K562 (cell line): ENCODE measurements at regions not wholly inside any gene's neighbourhood (a gene's known extent, or its start where the extent isn't known, plus 50 kb on each side); places are given as distances from the start of the nearest gene placed in this dataset.

Experiments
- ATAC-seq: fragments of 200-7000 bp; cut with Tn5 transposase; 3 replicates; pipeline ENCODE4 v1.9.1; 2020; ENCODE audit warnings: moderate library complexity
- BruUV-seq: library from RNA; stranded (reverse); fragments of 400-500 nt; replicated peaks from 2 replicates; lab custom pipeline; 2021; lab: Mats Ljungman, UMichigan
- CTCF ChIA-PET: fragments of 300-600 bp; formaldehyde crosslinking; extraction: SDS; loops from one replicate; lab custom pipeline; 2021; ENCODE audit warnings: low intra/inter-chr PET ratio; lab: Yijun Ruan, JAX
- POLR2A ChIA-PET: fragments of 300-600, 350-650 bp; sonication (Branson Sonifier 250); formaldehyde crosslinking; extraction: SDS; loops from one replicate; lab custom pipeline; 2021; ENCODE audit warnings: antibody characterized with exemption, inconsistent platforms; lab: Yijun Ruan, JAX
- DNase-seq, 4 experiments: peaks; one replicate each; pipeline versions ENCODE4 v3.0.0 to v3.0.0-alpha.2; 2011 to 2018; ENCODE audit warnings: low spot score in 3 of 4, mixed read lengths in 3 of 4; ENCODE audit errors: extremely low read depth in 1 of 4
- FAIRE-seq: peaks from 2 replicates; lab custom pipeline; 2011; peaks lifted over from hg19 to GRCh38; lab: Jason Lieb, UNC
- H2AFZ ChIP-seq: 2 replicates; pipeline ENCODE4 v1.6.0; 2011; ENCODE audit warnings: low read depth, low read length, control low read depth, inconsistent platforms
- H3K27ac ChIP-seq: fragments of 200-600 bp; 3 replicates; pipeline ENCODE4 v1.8.0; 2011; ENCODE audit warnings: low read depth, mild to moderate bottlenecking, control low read depth, inconsistent platforms, low read length, moderate library complexity, mixed read lengths; ENCODE audit errors: extremely low read depth
- H3K27me3 ChIP-seq, 2 experiments: fragments of 300-600 bp in 1 of 2; 2 replicates in 1 of 2; 3 replicates in 1 of 2; pipeline versions ENCODE4 v1.6.0 to v1.8.0; 2011; ENCODE audit warnings: inconsistent platforms in 2 of 2, low read length in 2 of 2, mild to moderate bottlenecking in 1 of 2, mixed read lengths in 1 of 2, moderate library complexity in 1 of 2; ENCODE audit not compliant: control insufficient read depth in 2 of 2, insufficient read depth in 2 of 2
- H3K36me3 ChIP-seq: fragments of 300-600 bp; 3 replicates; pipeline ENCODE4 v1.8.0; 2011; ENCODE audit warnings: mild to moderate bottlenecking, low read length, inconsistent platforms; ENCODE audit not compliant: control insufficient read depth, insufficient read depth
- H3K4me1 ChIP-seq, 2 experiments: fragments of 200-600 bp in 1 of 2; replicated peaks in 1 of 2; 2 replicates in 1 of 2; 3 replicates in 1 of 2; pipeline versions ENCODE4 v1.5.1 to v1.8.0; 2011; ENCODE audit warnings: inconsistent platforms in 2 of 2, low read length in 2 of 2, mild to moderate bottlenecking in 1 of 2, mixed read lengths in 1 of 2, moderate library complexity in 1 of 2; ENCODE audit not compliant: control insufficient read depth in 2 of 2, insufficient read depth in 2 of 2
- H3K4me2 ChIP-seq: 2 replicates; pipeline ENCODE4 v1.6.1; 2011; ENCODE audit warnings: low read length, control low read depth, inconsistent platforms, mixed read lengths; ENCODE audit not compliant: insufficient read depth
- H3K4me3 ChIP-seq: fragments of 200-600 bp; sonication (generic), shearing (Covaris generic); 2 replicates; pipeline ENCODE4 v1.5.1; 2016; ENCODE audit warnings: control low read depth, inconsistent platforms
- H3K79me2 ChIP-seq: fragments of 200-600 bp; 3 replicates; pipeline ENCODE4 v1.8.0; 2011; ENCODE audit warnings: low read length, inconsistent platforms; ENCODE audit not compliant: control insufficient read depth, insufficient read depth
- H3K9ac ChIP-seq, 2 experiments: 2 replicates each; pipeline versions ENCODE4 v1.6.0 to v1.6.1; 2011; ENCODE audit warnings: low read depth in 2 of 2, low read length in 2 of 2, control low read depth in 1 of 2, inconsistent platforms in 1 of 2, mild to moderate bottlenecking in 1 of 2, mixed read lengths in 1 of 2; ENCODE audit not compliant: insufficient read depth in 1 of 2
- H3K9me1 ChIP-seq: one replicate; pipeline ENCODE4 v1.6.0; 2011; ENCODE audit warnings: inconsistent platforms, mild to moderate bottlenecking, low read length, moderate library complexity; ENCODE audit not compliant: control insufficient read depth, insufficient read depth
- H3K9me3 ChIP-seq: replicated peaks from 2 replicates; pipeline ENCODE4 v1.5.1; 2011; ENCODE audit warnings: low read depth, low read length, inconsistent platforms; ENCODE audit not compliant: control insufficient read depth, insufficient read depth
- H4K20me1 ChIP-seq: replicated peaks from 2 replicates; pipeline ENCODE4 v1.6.1; 2011; ENCODE audit warnings: low read length, inconsistent platforms, mixed read lengths; ENCODE audit not compliant: control insufficient read depth, insufficient read depth
- CREM ChIP-seq: IDR thresholded peaks from 2 replicates; pipeline ENCODE4 v1.6.1; 2014; ENCODE audit warnings: antibody characterized with exemption, low read depth
- ETV1 ChIP-seq: fragments of 450-650 bp; conservative IDR thresholded peaks from 2 replicates; pipeline ENCODE4 v1.6.1; 2016; ENCODE audit warnings: missing genetic modification characterization, control low read depth, low read depth, missing compliant biosample characterization
- FOXA1 ChIP-seq: fragments of 450-650 bp; IDR thresholded peaks from 2 replicates; pipeline ENCODE4 v1.6.1; 2016; ENCODE audit warnings: mild to moderate bottlenecking, borderline replicate concordance
- GABPA ChIP-seq: fragments of 200-800 bp; sonication (Bioruptor generic); conservative IDR thresholded peaks from 2 replicates; pipeline ENCODE4 v1.6.1; 2016; ENCODE audit warnings: low read depth, missing genetic modification characterization, missing compliant biosample characterization
- ILF3 ChIP-seq: fragments of 450-650 bp; IDR thresholded peaks from 2 replicates; pipeline ENCODE4 v1.6.1; 2018; ENCODE audit warnings: antibody characterized with exemption, mild to moderate bottlenecking, moderate library complexity, borderline replicate concordance
- MEF2A ChIP-seq: IDR thresholded peaks from 2 replicates; pipeline ENCODE4 v1.6.1; 2011; ENCODE audit warnings: low read depth, mild to moderate bottlenecking, low read length, moderate library complexity; ENCODE audit not compliant: control insufficient read depth
- NONO ChIP-seq, 2 experiments: fragments of 200-400 bp in 1 of 2; fragments of 450-650 bp in 1 of 2; formaldehyde crosslinking in 1 of 2; IDR thresholded peaks; 2 replicates each; pipeline ENCODE4 v1.6.1; 2017; ENCODE audit warnings: low read depth in 2 of 2, mild to moderate bottlenecking in 2 of 2, moderate library complexity in 2 of 2, low read length in 1 of 2
- SAFB2 ChIP-seq: fragments of 200-400 bp; formaldehyde crosslinking; IDR thresholded peaks from 2 replicates; pipeline ENCODE4 v1.6.1; 2018; ENCODE audit warnings: borderline replicate concordance, low read length, low read depth, moderate library complexity; ENCODE audit not compliant: severe bottlenecking
- TEAD4 ChIP-seq, 2 experiments: sonication (generic) in 1 of 2; formaldehyde crosslinking in 1 of 2; IDR thresholded peaks; 2 replicates each; pipeline versions ENCODE4 v1.6.1 to v1.8.0; 2012 to 2022; ENCODE audit warnings: borderline replicate concordance in 1 of 2, inconsistent platforms in 1 of 2, low read length in 1 of 2, mild to moderate bottlenecking in 1 of 2, missing genetic modification reagents in 1 of 2
- ZBTB1 ChIP-seq: sonication (generic); formaldehyde crosslinking; IDR thresholded peaks from 2 replicates; pipeline ENCODE4 v1.8.1; 2023; ENCODE audit warnings: missing genetic modification reagents, low read depth, mild to moderate bottlenecking, borderline replicate concordance
- ZNF165 ChIP-seq: fragments of 250-450 bp; sonication (Bioruptor Pico); IDR thresholded peaks from 2 replicates; pipeline ENCODE4 v1.4.0; 2020; ENCODE audit warnings: borderline replicate concordance
- ZNF431 ChIP-seq: sonication (generic); formaldehyde crosslinking; IDR thresholded peaks from 2 replicates; pipeline ENCODE4 v1.8.0; 2022; ENCODE audit warnings: mild to moderate bottlenecking, missing genetic modification reagents
- WGBS: fragments of 100-300 bp; shearing (Covaris generic); methylation state at CpG from one replicate; pipeline ENCODE4 v1.1.6; 2016; ENCODE audit warnings: low coverage, mixed read lengths; ENCODE audit not compliant: insufficient coverage; ENCODE audit errors: missing lambda C conversion rate; 5-methylcytosine and 5-hydroxymethylcytosine counted together
- in situ Hi-C: fragments of 300-500 bp; cut with MboI; formaldehyde crosslinking; loops from 4 replicates; pipeline ENCODE4 v1.15.0; 2018; ENCODE audit warnings: inconsistent platforms, mixed read lengths
- intact Hi-C: fragments of 100-400 bp; cut with micrococcal nuclease; formaldehyde crosslinking; loops from 2 replicates; pipeline ENCODE4 v1.14.2; 2022
- TF ChIP-seq, protein P1 (sequence below): fragments of 200-600 bp; sonication (generic); IDR thresholded peaks from one replicate; pipeline ENCODE4 v1.6.1; 2012; ENCODE audit warnings: mild to moderate bottlenecking, low read depth, low read length, inconsistent platforms

DNA sequence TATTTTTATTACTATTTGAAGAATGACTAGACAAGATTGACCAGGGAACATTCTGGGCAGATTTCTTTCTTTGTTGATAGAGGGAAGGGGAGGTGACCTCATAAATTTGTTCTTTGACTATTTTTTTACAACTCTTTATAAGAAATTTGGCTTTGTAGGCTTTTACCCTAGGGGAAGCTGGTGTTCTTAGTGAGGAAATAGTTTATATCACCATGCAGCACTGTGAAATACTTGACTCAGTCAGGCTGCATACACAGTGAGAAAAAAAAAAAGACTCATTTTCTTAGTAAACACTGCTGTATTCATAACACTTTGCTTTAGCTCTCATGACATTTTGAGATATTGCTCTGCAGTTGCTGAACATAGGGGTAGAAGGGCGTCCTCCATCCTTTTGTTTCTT is 336.6 kb upstream of the PIK3R1 start:
- Histone ChIP-seq H3K4me1 (no peaks in the 10 kb centered on the region), H4K20me1 (no peaks in the 10 kb centered on the region), H2AFZ (no peak overlapping the region), H3K4me3 (no peak overlapping the region), H3K27me3 (no peaks in the 10 kb centered on the region), H3K79me2 (no peaks in the 10 kb centered on the region), H3K9ac (no peak overlapping the region), H3K9me3 (no peaks in the 10 kb centered on the region), H3K27ac (no peak overlapping the region), H3K9me1 (no peaks in the 10 kb centered on the region), H3K4me2 (no peak overlapping the region), H3K36me3 (no peaks in the 10 kb centered on the region)
- ChIA-PET POLR2A (no interaction called here), CTCF (no interaction called here)
- BruUV-seq = no TSS peak
- 0% methylated on average over 1 of the region's 1 CpG for WGBS
- ATAC-seq = no peak
- FAIRE-seq = no peak
- in situ Hi-C loops = no loop called here
- no peak for DNase-seq
- intact Hi-C loops = no loop called here
- TF ChIP-seq NONO (IDR thresholded peaks at IDR 0.05; ENCODE audit: low read depth in 2 of 2, low read length in 1 of 2) (no peak), ZNF165 (no peak), CREM (no peak), GABPA (tag) (no peak), FOXA1 (no peak), MEF2A (no peak), TEAD4 (IDR thresholded peaks at IDR 0.05; ENCODE audit: low read length) (no peak), TEAD4 (CRISPR knock-in tag; IDR thresholded peaks at IDR 0.05; ENCODE audit: borderline replicate concordance) (no peak), ZNF431 (no peak), ILF3 (no peak), SAFB2 (no peak), ZBTB1 (CRISPR knock-in tag) (no peak), ETV1 (tag) (no peak)
- TF ChIP-seq, protein P1, sequence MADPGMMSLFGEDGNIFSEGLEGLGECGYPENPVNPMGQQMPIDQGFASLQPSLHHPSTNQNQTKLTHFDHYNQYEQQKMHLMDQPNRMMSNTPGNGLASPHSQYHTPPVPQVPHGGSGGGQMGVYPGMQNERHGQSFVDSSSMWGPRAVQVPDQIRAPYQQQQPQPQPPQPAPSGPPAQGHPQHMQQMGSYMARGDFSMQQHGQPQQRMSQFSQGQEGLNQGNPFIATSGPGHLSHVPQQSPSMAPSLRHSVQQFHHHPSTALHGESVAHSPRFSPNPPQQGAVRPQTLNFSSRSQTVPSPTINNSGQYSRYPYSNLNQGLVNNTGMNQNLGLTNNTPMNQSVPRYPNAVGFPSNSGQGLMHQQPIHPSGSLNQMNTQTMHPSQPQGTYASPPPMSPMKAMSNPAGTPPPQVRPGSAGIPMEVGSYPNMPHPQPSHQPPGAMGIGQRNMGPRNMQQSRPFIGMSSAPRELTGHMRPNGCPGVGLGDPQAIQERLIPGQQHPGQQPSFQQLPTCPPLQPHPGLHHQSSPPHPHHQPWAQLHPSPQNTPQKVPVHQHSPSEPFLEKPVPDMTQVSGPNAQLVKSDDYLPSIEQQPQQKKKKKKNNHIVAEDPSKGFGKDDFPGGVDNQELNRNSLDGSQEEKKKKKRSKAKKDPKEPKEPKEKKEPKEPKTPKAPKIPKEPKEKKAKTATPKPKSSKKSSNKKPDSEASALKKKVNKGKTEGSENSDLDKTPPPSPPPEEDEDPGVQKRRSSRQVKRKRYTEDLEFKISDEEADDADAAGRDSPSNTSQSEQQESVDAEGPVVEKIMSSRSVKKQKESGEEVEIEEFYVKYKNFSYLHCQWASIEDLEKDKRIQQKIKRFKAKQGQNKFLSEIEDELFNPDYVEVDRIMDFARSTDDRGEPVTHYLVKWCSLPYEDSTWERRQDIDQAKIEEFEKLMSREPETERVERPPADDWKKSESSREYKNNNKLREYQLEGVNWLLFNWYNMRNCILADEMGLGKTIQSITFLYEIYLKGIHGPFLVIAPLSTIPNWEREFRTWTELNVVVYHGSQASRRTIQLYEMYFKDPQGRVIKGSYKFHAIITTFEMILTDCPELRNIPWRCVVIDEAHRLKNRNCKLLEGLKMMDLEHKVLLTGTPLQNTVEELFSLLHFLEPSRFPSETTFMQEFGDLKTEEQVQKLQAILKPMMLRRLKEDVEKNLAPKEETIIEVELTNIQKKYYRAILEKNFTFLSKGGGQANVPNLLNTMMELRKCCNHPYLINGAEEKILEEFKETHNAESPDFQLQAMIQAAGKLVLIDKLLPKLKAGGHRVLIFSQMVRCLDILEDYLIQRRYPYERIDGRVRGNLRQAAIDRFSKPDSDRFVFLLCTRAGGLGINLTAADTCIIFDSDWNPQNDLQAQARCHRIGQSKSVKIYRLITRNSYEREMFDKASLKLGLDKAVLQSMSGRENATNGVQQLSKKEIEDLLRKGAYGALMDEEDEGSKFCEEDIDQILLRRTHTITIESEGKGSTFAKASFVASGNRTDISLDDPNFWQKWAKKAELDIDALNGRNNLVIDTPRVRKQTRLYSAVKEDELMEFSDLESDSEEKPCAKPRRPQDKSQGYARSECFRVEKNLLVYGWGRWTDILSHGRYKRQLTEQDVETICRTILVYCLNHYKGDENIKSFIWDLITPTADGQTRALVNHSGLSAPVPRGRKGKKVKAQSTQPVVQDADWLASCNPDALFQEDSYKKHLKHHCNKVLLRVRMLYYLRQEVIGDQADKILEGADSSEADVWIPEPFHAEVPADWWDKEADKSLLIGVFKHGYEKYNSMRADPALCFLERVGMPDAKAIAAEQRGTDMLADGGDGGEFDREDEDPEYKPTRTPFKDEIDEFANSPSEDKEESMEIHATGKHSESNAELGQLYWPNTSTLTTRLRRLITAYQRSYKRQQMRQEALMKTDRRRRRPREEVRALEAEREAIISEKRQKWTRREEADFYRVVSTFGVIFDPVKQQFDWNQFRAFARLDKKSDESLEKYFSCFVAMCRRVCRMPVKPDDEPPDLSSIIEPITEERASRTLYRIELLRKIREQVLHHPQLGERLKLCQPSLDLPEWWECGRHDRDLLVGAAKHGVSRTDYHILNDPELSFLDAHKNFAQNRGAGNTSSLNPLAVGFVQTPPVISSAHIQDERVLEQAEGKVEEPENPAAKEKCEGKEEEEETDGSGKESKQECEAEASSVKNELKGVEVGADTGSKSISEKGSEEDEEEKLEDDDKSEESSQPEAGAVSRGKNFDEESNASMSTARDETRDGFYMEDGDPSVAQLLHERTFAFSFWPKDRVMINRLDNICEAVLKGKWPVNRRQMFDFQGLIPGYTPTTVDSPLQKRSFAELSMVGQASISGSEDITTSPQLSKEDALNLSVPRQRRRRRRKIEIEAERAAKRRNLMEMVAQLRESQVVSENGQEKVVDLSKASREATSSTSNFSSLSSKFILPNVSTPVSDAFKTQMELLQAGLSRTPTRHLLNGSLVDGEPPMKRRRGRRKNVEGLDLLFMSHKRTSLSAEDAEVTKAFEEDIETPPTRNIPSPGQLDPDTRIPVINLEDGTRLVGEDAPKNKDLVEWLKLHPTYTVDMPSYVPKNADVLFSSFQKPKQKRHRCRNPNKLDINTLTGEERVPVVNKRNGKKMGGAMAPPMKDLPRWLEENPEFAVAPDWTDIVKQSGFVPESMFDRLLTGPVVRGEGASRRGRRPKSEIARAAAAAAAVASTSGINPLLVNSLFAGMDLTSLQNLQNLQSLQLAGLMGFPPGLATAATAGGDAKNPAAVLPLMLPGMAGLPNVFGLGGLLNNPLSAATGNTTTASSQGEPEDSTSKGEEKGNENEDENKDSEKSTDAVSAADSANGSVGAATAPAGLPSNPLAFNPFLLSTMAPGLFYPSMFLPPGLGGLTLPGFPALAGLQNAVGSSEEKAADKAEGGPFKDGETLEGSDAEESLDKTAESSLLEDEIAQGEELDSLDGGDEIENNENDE = no peak
